Panc1 (cell line): ENCODE measurements at regions not wholly inside any gene's neighbourhood (a gene's known extent, or its start where the extent isn't known, plus 50 kb on each side); places are given as distances from the start of the nearest gene placed in this dataset.
"Not testable (repeated sequence)": the region's sequence is repeated elsewhere in the genome, so short reads cannot be mapped to it uniquely, and the experiment has no call there.

Source experiments
- CTCF ChIP-seq: fragments of 450-650 bp; IDR thresholded peaks from 2 replicates; pipeline ENCODE4 v1.5.1; 2017; ENCODE audit warnings: mild to moderate bottlenecking
- REST ChIP-seq, 2 experiments: IDR thresholded peaks; 2 replicates each; pipeline ENCODE4 v1.6.1; 2011 to 2012; ENCODE audit warnings: low read depth in 2 of 2, control low read depth in 1 of 2, low read length in 1 of 2, mild to moderate bottlenecking in 1 of 2, moderate library complexity in 1 of 2; ENCODE audit not compliant: insufficient read depth in 1 of 2

- TF ChIP-seq REST (IDR thresholded peaks at IDR 0.05; ENCODE audit: insufficient read depth in 1 of 2, low read depth in 2 of 2, low read length in 1 of 2); CTCF: not testable (repeated sequence)
These were observed 458.5 kb downstream of the BRINP3 start for GRCh38 chr1:190019151-190019550.
